ENCODE measurements at regions not wholly inside any gene's neighbourhood (a gene's known extent, or its start where the extent isn't known, plus 50 kb on each side); places are given as distances from the start of the nearest gene placed in this dataset.

DNA sequence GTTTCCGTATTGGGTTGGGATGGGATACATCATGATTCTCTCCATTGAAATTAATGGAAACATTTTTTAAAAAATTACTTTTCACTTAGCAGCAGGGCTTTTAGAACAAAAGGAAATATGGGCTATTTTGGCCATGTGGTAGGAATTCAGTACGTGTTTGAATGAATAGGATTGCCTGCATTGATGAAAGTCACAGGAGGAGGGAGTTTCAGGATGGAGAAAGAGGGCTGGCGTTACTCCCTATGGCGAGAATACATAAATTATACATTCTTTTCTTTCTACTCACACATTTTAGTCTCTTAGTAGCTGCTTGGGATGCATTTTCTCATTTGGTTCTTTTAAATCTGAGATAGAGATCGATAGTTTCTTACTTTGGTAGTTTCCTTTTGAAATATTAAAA lies 100.3 kb upstream of the PDHA1 start:
- no peak for TF ChIP-seq FOXM1 (IDR thresholded peaks at IDR 0.05; ENCODE audit: low read depth, low read length)
- no peak for TF ChIP-seq POU2F2 (IDR thresholded peaks at IDR 0.05; ENCODE audit: borderline replicate concordance, low read depth, low read length)
